HCT116 (cell line): ENCODE measurements at regions not wholly inside any gene's neighbourhood (a gene's known extent, or its start where the extent isn't known, plus 50 kb on each side); places are given as distances from the start of the nearest gene placed in this dataset.

Experiments
- ATAC-seq: fragments of 200-7000 bp; cut with Tn5 transposase; 2 replicates; pipeline ENCODE4 v1.9.1; 2020; ENCODE audit warnings: mild to moderate bottlenecking, moderate library complexity
- BruUV-seq: library from RNA; stranded (reverse); fragments of 400-500 nt; replicated peaks from 2 replicates; lab custom pipeline; 2021; lab: Mats Ljungman, UMichigan
- CTCF ChIA-PET: fragments of 300-600 bp; sonication (Branson Sonifier 250); formaldehyde crosslinking; loops from one replicate; lab custom pipeline; 2021; ENCODE audit warnings: antibody characterized with exemption; lab: Charles Lee
- POLR2A ChIA-PET: fragments of 300-600, 350-600 bp; sonication (Branson Sonifier 250); formaldehyde crosslinking; loops from one replicate; lab custom pipeline; 2021; ENCODE audit warnings: antibody characterized with exemption; lab: Charles Lee
- RAD21 ChIA-PET, 2 experiments: fragments of 300-600 bp; sonication (Branson Sonifier 250); formaldehyde crosslinking; loops; one replicate each; lab custom pipeline; 2023; ENCODE audit warnings: low total read pairs in 2 of 2; ENCODE audit not compliant: uncharacterized antibody in 2 of 2, unreplicated experiment in 2 of 2, low non-redundant PET in 1 of 2; lab: Charles Lee
- DNase-seq: peaks from one replicate; pipeline ENCODE4 v3.0.0-alpha.2; 2010; ENCODE audit warnings: low read depth, low spot score
- H2AFZ ChIP-seq: fragments of 200-600 bp; shearing (Covaris generic), sonication (generic); 2 replicates; pipeline ENCODE4 v1.6.1; 2017; ENCODE audit warnings: low read depth, mixed run types, mixed read lengths, antibody characterized with exemption, low read length; ENCODE audit not compliant: poor library complexity, severe bottlenecking
- H3K27ac ChIP-seq: 2 replicates; pipeline ENCODE4 v1.5.1; 2012; ENCODE audit warnings: low read depth, low read length
- H3K27me3 ChIP-seq: fragments of 200-600 bp; sonication (generic); 2 replicates; pipeline ENCODE4 v1.6.1; 2016; ENCODE audit warnings: mixed run types, low read length, mixed read lengths; ENCODE audit not compliant: insufficient read depth
- H3K36me3 ChIP-seq, 2 experiments: fragments of 200-500 bp in 1 of 2; fragments of 200-600 bp in 1 of 2; sonication (Bioruptor generic) in 1 of 2; sonication (generic) in 1 of 2; 2 replicates each; pipeline versions ENCODE4 v1.5.1 to v1.6.1; 2014 to 2016; ENCODE audit warnings: low read length in 2 of 2, inconsistent platforms in 1 of 2, mixed read lengths in 1 of 2, mixed run types in 1 of 2; ENCODE audit not compliant: insufficient read depth in 2 of 2, control insufficient read depth in 1 of 2
- H3K4me1 ChIP-seq, 2 experiments: fragments of 200-600 bp in 1 of 2; sonication (generic) in 1 of 2; 2 replicates each; pipeline versions ENCODE4 v1.5.1 to v1.6.1; 2012 to 2017; ENCODE audit warnings: low read length in 2 of 2, inconsistent platforms in 1 of 2, mild to moderate bottlenecking in 1 of 2, mixed read lengths in 1 of 2, mixed run types in 1 of 2, moderate library complexity in 1 of 2; ENCODE audit not compliant: insufficient read depth in 2 of 2, control insufficient read depth in 1 of 2
- H3K4me2 ChIP-seq: fragments of 200-600 bp; sonication (generic); 2 replicates; pipeline ENCODE4 v1.6.1; 2017; ENCODE audit warnings: mixed run types, low read length, mixed read lengths
- H3K4me3 ChIP-seq, 2 experiments: fragments of 200-600 bp in 1 of 2; sonication (generic) in 1 of 2; replicated peaks in 1 of 2; 2 replicates each; pipeline ENCODE4 v1.5.1; 2011 to 2016; ENCODE audit warnings: low read length in 2 of 2, control low read depth in 1 of 2, low read depth in 1 of 2, mild to moderate bottlenecking in 1 of 2, mixed read lengths in 1 of 2, mixed run types in 1 of 2
- H3K79me2 ChIP-seq: fragments of 200-600 bp; sonication (generic); 2 replicates; pipeline ENCODE4 v1.6.1; 2017; ENCODE audit warnings: mild to moderate bottlenecking, mixed run types, low read length, moderate library complexity, mixed read lengths; ENCODE audit not compliant: insufficient read depth
- H3K9ac ChIP-seq: fragments of 200-600 bp; sonication (generic); 2 replicates; pipeline ENCODE4 v1.6.1; 2016; ENCODE audit warnings: low read length, mixed read lengths
- H3K9me2 ChIP-seq: fragments of 200-600 bp; sonication (generic), shearing (Covaris generic); 2 replicates; pipeline ENCODE4 v1.6.1; 2017; ENCODE audit warnings: mixed run types, mild to moderate bottlenecking, moderate library complexity; ENCODE audit not compliant: insufficient read depth
- H3K9me3 ChIP-seq, 2 experiments: fragments of 200-500 bp in 1 of 2; fragments of 200-600 bp in 1 of 2; sonication (Bioruptor generic) in 1 of 2; sonication (generic) in 1 of 2; 2 replicates each; pipeline ENCODE4 v1.6.1; 2014 to 2017; ENCODE audit warnings: low read length in 2 of 2, mixed read lengths in 2 of 2, inconsistent platforms in 1 of 2, low read depth in 1 of 2, mild to moderate bottlenecking in 1 of 2, mixed run types in 1 of 2, moderate library complexity in 1 of 2; ENCODE audit not compliant: control insufficient read depth in 1 of 2, insufficient read depth in 1 of 2
- H4K20me1 ChIP-seq: fragments of 200-600 bp; sonication (generic), shearing (Covaris generic); 2 replicates; pipeline ENCODE4 v1.6.1; 2017; ENCODE audit warnings: mixed run types, mild to moderate bottlenecking, moderate library complexity; ENCODE audit not compliant: insufficient read depth
- CEBPB ChIP-seq: IDR thresholded peaks from 2 replicates; pipeline ENCODE4 v1.6.1; 2012; ENCODE audit warnings: low read depth
- EGR1 ChIP-seq: IDR thresholded peaks from 2 replicates; pipeline ENCODE4 v1.6.1; 2012; ENCODE audit warnings: low read depth
- ELF1 ChIP-seq: IDR thresholded peaks from 2 replicates; pipeline ENCODE4 v1.6.1; 2012; ENCODE audit warnings: low read depth, borderline replicate concordance
- EZH2 ChIP-seq: fragments of 200-600 bp; sonication (generic); IDR thresholded peaks from 2 replicates; pipeline ENCODE4 v1.6.1; 2017; ENCODE audit warnings: antibody characterized with exemption, mixed run types
- FOSL1 ChIP-seq: IDR thresholded peaks from 2 replicates; pipeline ENCODE4 v1.6.1; 2012; ENCODE audit warnings: low read depth
- JUND ChIP-seq: IDR thresholded peaks from 2 replicates; pipeline ENCODE4 v1.6.1; 2012
- POLR2AphosphoS5 ChIP-seq: IDR thresholded peaks from 2 replicates; pipeline ENCODE4 v1.6.1; 2011; ENCODE audit warnings: mild to moderate bottlenecking, low read depth, low read length, moderate library complexity
- RAD21 ChIP-seq: IDR thresholded peaks from 2 replicates; pipeline ENCODE4 v1.6.1; 2012; ENCODE audit warnings: low read depth, mild to moderate bottlenecking
- SIN3A ChIP-seq: IDR thresholded peaks from 2 replicates; pipeline ENCODE4 v1.6.1; 2012; ENCODE audit warnings: low read depth
- SP1 ChIP-seq: IDR thresholded peaks from 2 replicates; pipeline ENCODE4 v1.6.1; 2012; ENCODE audit warnings: low read depth
- SRF ChIP-seq: IDR thresholded peaks from 2 replicates; pipeline ENCODE4 v1.6.1; 2012; ENCODE audit warnings: low read depth
- TCF7L2 ChIP-seq: IDR thresholded peaks from 2 replicates; pipeline ENCODE4 v1.7.0; 2011; ENCODE audit warnings: borderline replicate concordance, inconsistent platforms; ENCODE audit not compliant: insufficient read depth, insufficient read length; ENCODE audit errors: extremely low read depth
- YY1 ChIP-seq: IDR thresholded peaks from 2 replicates; pipeline ENCODE4 v1.6.1; 2011; ENCODE audit warnings: low read length, low read depth, moderate library complexity, mild to moderate bottlenecking; ENCODE audit not compliant: insufficient replicate concordance; ENCODE audit errors: extremely low read depth
- ZFX ChIP-seq: fragments of 450-650 bp; IDR thresholded peaks from 2 replicates; pipeline ENCODE4 v1.6.1; 2017
- ZNF274 ChIP-seq: fragments of 200-500 bp; sonication (Bioruptor generic); IDR thresholded peaks from 2 replicates; pipeline ENCODE4 v1.6.1; 2014; ENCODE audit warnings: mild to moderate bottlenecking, low read depth, low read length, inconsistent platforms
- intact Hi-C: fragments of 100-400 bp; cut with micrococcal nuclease; formaldehyde crosslinking; loops from 2 replicates; pipeline ENCODE4 v1.10.0; 2022
- TF ChIP-seq, protein P1 (sequence below): IDR thresholded peaks from 2 replicates; pipeline ENCODE4 v1.6.1; 2012
- TF ChIP-seq, protein P2 (sequence below): IDR thresholded peaks from 2 replicates; pipeline ENCODE4 v1.6.1; 2012
- TF ChIP-seq, protein P3 (sequence below): IDR thresholded peaks from 2 replicates; pipeline ENCODE4 v1.6.1; 2012; ENCODE audit warnings: low read depth

DNA sequence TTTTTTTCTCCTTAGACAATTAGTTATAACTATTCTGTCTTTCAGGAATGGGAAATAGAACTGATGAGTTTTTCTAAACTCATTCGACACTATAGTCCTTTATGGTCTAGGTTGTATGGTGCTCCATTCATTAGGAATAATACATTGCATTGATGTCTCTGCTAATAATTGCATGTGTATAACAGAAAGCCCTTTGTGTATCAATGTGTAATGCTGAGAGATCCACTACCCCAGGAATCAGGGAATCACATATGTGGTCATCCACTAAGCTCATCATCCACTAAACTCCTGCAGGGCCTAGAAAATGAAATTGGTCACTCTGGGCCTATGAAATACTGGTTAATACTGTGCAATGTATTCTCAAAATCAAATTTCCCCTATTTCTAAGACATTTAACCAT lies 242.0 kb upstream of the CDH18 start:
- Histone ChIP-seq H3K9ac (no peak overlapping the region), H2AFZ (no peak overlapping the region), H3K79me2 (no peaks in the 10 kb centered on the region), H3K4me1 (no peaks in the 10 kb centered on the region), H3K4me3 (no peak overlapping the region), H3K27ac (no peak overlapping the region), H3K9me3 (peaks cover 0 to 22% of the 10 kb centered on the region in 2 experiments; a peak in 3 of 4 replicates), H3K36me3 (no peaks in the 10 kb centered on the region), H3K27me3 (no peaks in the 10 kb centered on the region), H3K9me2 (no peaks in the 10 kb centered on the region), H3K4me2 (no peak overlapping the region), H4K20me1 (no peaks in the 10 kb centered on the region; the same call in 1 of the 2 replicates)
- POLR2A ChIA-PET, result no interaction called here
- ATAC-seq (no peak), DNase-seq (no peak)
- CTCF ChIA-PET, result no interaction called here
- intact Hi-C loops, result no loop called here
- RAD21 ChIA-PET, result no interaction called here
- TF ChIP-seq, protein P1, sequence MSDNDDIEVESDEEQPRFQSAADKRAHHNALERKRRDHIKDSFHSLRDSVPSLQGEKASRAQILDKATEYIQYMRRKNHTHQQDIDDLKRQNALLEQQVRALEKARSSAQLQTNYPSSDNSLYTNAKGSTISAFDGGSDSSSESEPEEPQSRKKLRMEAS, result no peak
- TF ChIP-seq TCF7L2, result no peak
- no peak for TF ChIP-seq FOSL1
- TF ChIP-seq YY1, result no peak
- no peak for TF ChIP-seq CEBPB
- no peak for TF ChIP-seq RAD21
- no peak for TF ChIP-seq EZH2
- no peak for TF ChIP-seq ZFX
- no peak for TF ChIP-seq EGR1
- TF ChIP-seq, protein P2, sequence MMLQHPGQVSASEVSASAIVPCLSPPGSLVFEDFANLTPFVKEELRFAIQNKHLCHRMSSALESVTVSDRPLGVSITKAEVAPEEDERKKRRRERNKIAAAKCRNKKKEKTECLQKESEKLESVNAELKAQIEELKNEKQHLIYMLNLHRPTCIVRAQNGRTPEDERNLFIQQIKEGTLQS, result no peak
- TF ChIP-seq POLR2AphosphoS5, result no peak
- BruUV-seq, result no TSS peak

DNA sequence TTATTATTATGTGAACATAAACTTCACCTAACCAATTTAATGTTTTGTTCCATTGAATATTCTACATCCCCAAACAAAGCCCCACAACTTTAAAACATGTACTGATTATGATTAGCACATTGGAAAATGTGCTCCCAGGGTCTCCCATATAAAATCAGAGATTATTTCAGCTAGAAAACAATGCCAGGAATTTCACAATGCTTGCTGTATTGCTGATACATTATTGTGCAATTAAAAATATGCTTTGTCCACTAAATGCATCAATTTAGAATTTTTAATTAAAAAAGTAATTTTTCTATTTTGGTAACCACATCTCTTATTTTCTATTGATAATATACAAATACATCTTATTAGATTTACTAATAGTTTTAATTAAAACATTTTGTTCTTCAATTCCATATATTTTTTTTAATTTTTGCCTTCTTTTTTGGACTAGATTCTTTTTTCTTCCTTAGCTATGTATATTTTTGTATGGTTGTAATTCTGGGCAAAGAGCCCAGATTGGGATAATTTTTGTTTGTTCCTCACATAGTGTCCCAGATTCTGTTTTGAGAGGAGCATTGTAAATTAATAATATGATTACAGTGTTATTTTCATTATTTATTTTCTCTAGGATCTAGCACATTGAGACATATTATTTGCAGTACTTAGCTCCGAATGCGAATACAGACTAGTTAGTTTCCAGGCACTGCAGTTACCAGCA lies 241.5 kb upstream of the CDH18 start:
- Histone ChIP-seq H3K9me2 (no peaks in the 10 kb centered on the region), H3K9ac (no peak overlapping the region), H3K27me3 (no peaks in the 10 kb centered on the region), H3K4me3 (no peak overlapping the region), H3K79me2 (no peaks in the 10 kb centered on the region), H3K4me2 (no peak overlapping the region), H3K9me3 (peaks cover 0 to 20% of the 10 kb centered on the region in 2 experiments; a peak in 3 of 4 replicates), H4K20me1 (no peaks in the 10 kb centered on the region; the same call in 1 of the 2 replicates), H2AFZ (no peak overlapping the region), H3K4me1 (no peaks in the 10 kb centered on the region), H3K36me3 (no peaks in the 10 kb centered on the region), H3K27ac (no peak overlapping the region)
- no peak for ATAC-seq
- DNase-seq, result no peak
- POLR2A ChIA-PET, result no interaction called here
- CTCF ChIA-PET, result no interaction called here
- intact Hi-C loops, result no loop called here
- RAD21 ChIA-PET, result no interaction called here
- no TSS peak for BruUV-seq
- TF ChIP-seq CEBPB (no peak), ELF1 (no peak), SP1 (no peak), SRF (no peak), TCF7L2 (no peak), POLR2AphosphoS5 (no peak), RAD21 (no peak), EGR1 (no peak), JUND (no peak), ZNF274 (no peak), SIN3A (no peak)
- TF ChIP-seq, protein P3, sequence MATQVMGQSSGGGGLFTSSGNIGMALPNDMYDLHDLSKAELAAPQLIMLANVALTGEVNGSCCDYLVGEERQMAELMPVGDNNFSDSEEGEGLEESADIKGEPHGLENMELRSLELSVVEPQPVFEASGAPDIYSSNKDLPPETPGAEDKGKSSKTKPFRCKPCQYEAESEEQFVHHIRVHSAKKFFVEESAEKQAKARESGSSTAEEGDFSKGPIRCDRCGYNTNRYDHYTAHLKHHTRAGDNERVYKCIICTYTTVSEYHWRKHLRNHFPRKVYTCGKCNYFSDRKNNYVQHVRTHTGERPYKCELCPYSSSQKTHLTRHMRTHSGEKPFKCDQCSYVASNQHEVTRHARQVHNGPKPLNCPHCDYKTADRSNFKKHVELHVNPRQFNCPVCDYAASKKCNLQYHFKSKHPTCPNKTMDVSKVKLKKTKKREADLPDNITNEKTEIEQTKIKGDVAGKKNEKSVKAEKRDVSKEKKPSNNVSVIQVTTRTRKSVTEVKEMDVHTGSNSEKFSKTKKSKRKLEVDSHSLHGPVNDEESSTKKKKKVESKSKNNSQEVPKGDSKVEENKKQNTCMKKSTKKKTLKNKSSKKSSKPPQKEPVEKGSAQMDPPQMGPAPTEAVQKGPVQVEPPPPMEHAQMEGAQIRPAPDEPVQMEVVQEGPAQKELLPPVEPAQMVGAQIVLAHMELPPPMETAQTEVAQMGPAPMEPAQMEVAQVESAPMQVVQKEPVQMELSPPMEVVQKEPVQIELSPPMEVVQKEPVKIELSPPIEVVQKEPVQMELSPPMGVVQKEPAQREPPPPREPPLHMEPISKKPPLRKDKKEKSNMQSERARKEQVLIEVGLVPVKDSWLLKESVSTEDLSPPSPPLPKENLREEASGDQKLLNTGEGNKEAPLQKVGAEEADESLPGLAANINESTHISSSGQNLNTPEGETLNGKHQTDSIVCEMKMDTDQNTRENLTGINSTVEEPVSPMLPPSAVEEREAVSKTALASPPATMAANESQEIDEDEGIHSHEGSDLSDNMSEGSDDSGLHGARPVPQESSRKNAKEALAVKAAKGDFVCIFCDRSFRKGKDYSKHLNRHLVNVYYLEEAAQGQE, result no peak
- TF ChIP-seq, protein P2, result no peak
